Pancreas (tissue), 10 donors: ENCODE measurements at regions not wholly inside any gene's neighbourhood (a gene's known extent, or its start where the extent isn't known, plus 50 kb on each side); places are given as distances from the start of the nearest gene placed in this dataset.

Source experiments
- ATAC-seq, 4 donors: fragments of 200-7000 bp; cut with Tn5 transposase; one replicate each; pipeline versions ENCODE4 v1.8.0 to v1.9.1; 2020; ENCODE audit warnings: mild to moderate bottlenecking in 4 of 4, moderate library complexity in 4 of 4
- DNase-seq, 6 donors: peaks; one replicate each; pipeline ENCODE4 v3.0.0-alpha.2; 2020
- FAIRE-seq: peaks from 2 replicates; lab custom pipeline; 2012; peaks lifted over from hg19 to GRCh38; lab: Jason Lieb, UNC
- H3K27ac ChIP-seq, 4 donors: fragments of 200-600 bp; sonication (generic); 1 replicate in 3 of 4; 2 replicates in 1 of 4; pipeline versions ENCODE4 v1.5.0 to v1.8.0; 2020
- H3K27me3 ChIP-seq, 4 donors: fragments of 200-600 bp; one replicate each; pipeline ENCODE4 v1.8.0; 2021
- H3K36me3 ChIP-seq, 3 donors: fragments of 200-600 bp; sonication (generic) in 1 of 3; one replicate each; pipeline versions ENCODE4 v1.5.0 to v1.8.0; 2020 to 2021
- H3K4me1 ChIP-seq, 3 donors: fragments of 200-600 bp; one replicate each; pipeline ENCODE4 v1.8.0; 2021
- H3K4me3 ChIP-seq, 4 donors: fragments of 200-600 bp; sonication (generic) in 2 of 4; one replicate each; pipeline versions ENCODE4 v1.5.0 to v1.8.0; 2020 to 2021
- H3K9me3 ChIP-seq, 4 donors: fragments of 200-600 bp; one replicate each; pipeline ENCODE4 v1.8.0; 2021
- WGBS, 2 donors: extraction: QIAGEN DNeasy Blood & Tissue Kit; methylation state at CpG; one replicate each; pipeline ENCODE4 v1.1.7; 2013; 5-methylcytosine and 5-hydroxymethylcytosine counted together
- intact Hi-C, 3 donors: fragments of 100-400 bp; cut with DNase I; formaldehyde crosslinking; loops; one replicate each; pipeline versions ENCODE4 v1.11.1 to v1.14.2; 2022
- TF ChIP-seq, protein P1 (sequence below), 4 donors: fragments of 200-600 bp; sonication (generic) in 3 of 4; IDR thresholded peaks; one replicate each; pipeline versions ENCODE4 v1.5.0 to v1.8.0; 2021; ENCODE audit warnings: antibody characterized with exemption in 4 of 4
- donor health status: healthy with polysubstance abuse.
- donor health status: DM: no; HTN: no; CAD: no; lungs with moderate emphysema.
- donor health status: DM: no; HTN: no; CAD: no.
- donor health status: control.
- donor health status: control.
- donor health status: Bipolar disorder and iron deficiency.
- donor health status: DM: yes; HTN: yes; CAD: no.
- donor health status: DM: no; HTN: no; CAD: no.
- donor health status: DM: no; HTN: no; CAD: no.
- donor health status: DM: yes; HTN: yes; CAD: no.

DNA sequence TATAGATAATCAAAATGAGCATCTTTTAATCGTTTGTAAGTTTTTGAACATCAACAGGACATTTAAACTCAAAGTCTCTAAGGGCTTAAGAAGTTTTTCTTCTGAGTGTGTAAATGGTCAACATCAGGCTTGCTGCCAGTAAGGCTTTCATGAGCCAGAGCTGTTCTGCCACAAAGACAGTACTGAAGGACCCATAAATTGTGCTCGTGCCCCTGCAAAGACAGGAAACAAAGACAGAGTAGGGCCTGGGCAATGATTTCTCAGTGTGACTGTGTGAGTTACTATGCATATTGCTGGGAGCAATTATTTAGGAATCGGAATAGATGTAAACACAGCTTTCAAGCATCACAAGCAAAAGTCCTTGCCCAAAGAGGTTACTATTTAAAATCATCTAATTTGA, 300.0 kb downstream of the IDS start:
- ATAC-seq: no peak
- H3K27me3 ChIP-seq: peaks cover 0 to 5% (median 2%) of the 10 kb centered on the region in 4 donors
- no peaks in the 10 kb centered on the region for H3K9me3 ChIP-seq
- no peaks in the 10 kb centered on the region for H3K36me3 ChIP-seq
- no peak overlapping the region for H3K27ac ChIP-seq
- no peak overlapping the region for H3K4me3 ChIP-seq
- intact Hi-C loops: no loop called here
- TF ChIP-seq, protein P1, sequence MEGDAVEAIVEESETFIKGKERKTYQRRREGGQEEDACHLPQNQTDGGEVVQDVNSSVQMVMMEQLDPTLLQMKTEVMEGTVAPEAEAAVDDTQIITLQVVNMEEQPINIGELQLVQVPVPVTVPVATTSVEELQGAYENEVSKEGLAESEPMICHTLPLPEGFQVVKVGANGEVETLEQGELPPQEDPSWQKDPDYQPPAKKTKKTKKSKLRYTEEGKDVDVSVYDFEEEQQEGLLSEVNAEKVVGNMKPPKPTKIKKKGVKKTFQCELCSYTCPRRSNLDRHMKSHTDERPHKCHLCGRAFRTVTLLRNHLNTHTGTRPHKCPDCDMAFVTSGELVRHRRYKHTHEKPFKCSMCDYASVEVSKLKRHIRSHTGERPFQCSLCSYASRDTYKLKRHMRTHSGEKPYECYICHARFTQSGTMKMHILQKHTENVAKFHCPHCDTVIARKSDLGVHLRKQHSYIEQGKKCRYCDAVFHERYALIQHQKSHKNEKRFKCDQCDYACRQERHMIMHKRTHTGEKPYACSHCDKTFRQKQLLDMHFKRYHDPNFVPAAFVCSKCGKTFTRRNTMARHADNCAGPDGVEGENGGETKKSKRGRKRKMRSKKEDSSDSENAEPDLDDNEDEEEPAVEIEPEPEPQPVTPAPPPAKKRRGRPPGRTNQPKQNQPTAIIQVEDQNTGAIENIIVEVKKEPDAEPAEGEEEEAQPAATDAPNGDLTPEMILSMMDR (IDR thresholded peaks at IDR 0.05): no peak
- H3K4me1 ChIP-seq: no peaks in the 10 kb centered on the region
- 31 to 35% methylated on average over 3 of the region's 3 CpGs for WGBS, 2 donors
- no peak for FAIRE-seq
- DNase-seq: no peak

DNA sequence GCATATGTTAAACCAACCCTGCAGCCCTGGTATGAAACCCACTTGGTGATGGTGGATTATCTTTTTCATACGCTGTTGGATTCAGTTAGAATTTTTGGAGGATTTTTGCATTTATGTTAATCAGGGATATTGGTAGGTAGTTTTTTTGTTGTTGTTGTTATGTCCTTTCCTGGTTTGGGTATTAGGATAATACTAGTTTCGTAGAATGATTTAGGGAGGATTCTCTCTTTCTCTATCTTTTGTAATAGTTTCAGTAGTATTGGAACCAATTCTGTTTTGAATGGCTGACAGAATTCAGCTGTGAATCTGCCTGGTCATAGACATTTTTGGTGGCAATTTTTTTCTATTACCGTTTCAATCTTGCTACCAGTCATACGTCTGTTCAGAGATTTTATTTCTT, 305.4 kb downstream of the IDS start:
- no peak for DNase-seq
- intact Hi-C loops: no loop called here
- no peak for ATAC-seq
- Histone ChIP-seq H3K36me3 (no peaks in the 10 kb centered on the region), H3K27ac (no peak overlapping the region), H3K4me1 (no peaks in the 10 kb centered on the region), H3K4me3 (no peak overlapping the region), H3K9me3 (no peaks in the 10 kb centered on the region), H3K27me3 (peaks cover 0 to 5% (median 0%) of the 10 kb centered on the region in 4 donors)
- 66 to 69% methylated on average over 4 of the region's 4 CpGs for WGBS, 2 donors
- no peak for FAIRE-seq
- TF ChIP-seq, protein P1 (IDR thresholded peaks at IDR 0.05): no peak

DNA sequence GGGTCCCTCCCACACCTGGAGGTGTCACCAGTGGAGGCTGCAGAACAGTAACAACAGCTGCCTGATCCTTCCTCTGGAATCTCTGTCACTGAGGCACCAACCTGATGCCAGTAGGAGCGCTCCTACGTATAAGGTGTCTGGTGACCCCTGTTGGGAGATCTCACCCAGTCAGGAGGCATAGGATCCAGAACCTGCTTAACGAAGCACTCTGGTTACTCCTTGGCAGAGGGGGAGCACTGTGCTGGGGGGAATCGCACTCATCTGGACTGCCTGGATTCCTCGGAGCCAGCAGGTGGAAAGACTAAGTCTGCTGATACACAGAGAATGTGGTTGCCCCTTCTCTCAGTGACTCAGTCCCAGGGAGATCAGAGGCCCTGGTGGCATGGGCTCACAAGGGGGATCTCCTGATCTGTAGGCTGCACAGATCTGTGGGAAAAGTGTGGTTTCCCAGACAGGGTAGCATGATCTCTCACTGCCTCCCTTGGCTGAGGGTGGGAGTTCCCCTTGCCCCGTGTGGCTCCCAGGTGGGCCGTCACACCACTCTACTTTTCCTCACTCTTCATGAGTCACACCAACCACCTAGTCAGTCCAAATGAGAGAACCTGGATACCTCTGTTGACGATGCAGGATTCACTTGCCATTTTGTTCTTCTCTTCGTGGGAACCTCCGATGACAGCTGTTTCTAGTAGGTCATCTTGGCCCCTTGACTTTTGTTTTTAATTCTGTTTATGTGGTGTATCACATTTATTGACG, 305.9 kb downstream of the IDS start:
- no peak for ATAC-seq
- H3K27me3 ChIP-seq: peaks cover 0 to 5% (median 0%) of the 10 kb centered on the region in 4 donors
- TF ChIP-seq, protein P1 (IDR thresholded peaks at IDR 0.05): no peak
- DNase-seq: no peak
- no peak overlapping the region for H3K4me3 ChIP-seq
- intact Hi-C loops: no loop called here
- H3K36me3 ChIP-seq: no peaks in the 10 kb centered on the region
- no peak overlapping the region for H3K27ac ChIP-seq
- FAIRE-seq: no peak
- 68 to 72% methylated on average over 11 of the region's 11 CpGs for WGBS, 2 donors
- H3K4me1 ChIP-seq: no peaks in the 10 kb centered on the region
- no peaks in the 10 kb centered on the region for H3K9me3 ChIP-seq

DNA sequence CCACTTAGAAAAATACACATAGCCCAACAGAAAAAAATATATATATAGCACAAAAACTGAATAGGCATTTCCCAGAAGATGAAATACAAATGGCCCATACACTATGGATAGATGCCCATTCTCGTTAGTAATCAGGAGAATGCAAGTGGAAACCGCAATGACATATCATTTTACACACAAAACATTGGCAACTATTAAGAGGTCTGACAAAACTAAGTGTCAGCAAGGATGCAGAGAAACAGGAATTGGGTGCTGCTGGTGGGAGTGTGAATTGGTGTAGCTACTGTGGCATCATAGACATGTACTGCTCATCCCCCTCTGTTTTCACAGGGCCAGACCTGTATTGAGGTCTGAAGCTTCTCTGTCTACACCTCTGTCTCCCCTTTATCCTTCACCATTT, 320.0 kb downstream of the IDS start:
- TF ChIP-seq, protein P1 (IDR thresholded peaks at IDR 0.05): no peak
- DNase-seq: no peak
- ATAC-seq: no peak
- no peaks in the 10 kb centered on the region for H3K36me3 ChIP-seq
- H3K9me3 ChIP-seq: no peaks in the 10 kb centered on the region
- WGBS, 2 donors: 40 to 48% methylated on average over 2 of the region's 2 CpGs
- H3K27me3 ChIP-seq: peaks cover 0 to 5% (median 0%) of the 10 kb centered on the region in 4 donors
- H3K27ac ChIP-seq: no peak overlapping the region
- FAIRE-seq: no peak
- intact Hi-C loops: no loop called here
- no peaks in the 10 kb centered on the region for H3K4me1 ChIP-seq
- H3K4me3 ChIP-seq: no peak overlapping the region

DNA sequence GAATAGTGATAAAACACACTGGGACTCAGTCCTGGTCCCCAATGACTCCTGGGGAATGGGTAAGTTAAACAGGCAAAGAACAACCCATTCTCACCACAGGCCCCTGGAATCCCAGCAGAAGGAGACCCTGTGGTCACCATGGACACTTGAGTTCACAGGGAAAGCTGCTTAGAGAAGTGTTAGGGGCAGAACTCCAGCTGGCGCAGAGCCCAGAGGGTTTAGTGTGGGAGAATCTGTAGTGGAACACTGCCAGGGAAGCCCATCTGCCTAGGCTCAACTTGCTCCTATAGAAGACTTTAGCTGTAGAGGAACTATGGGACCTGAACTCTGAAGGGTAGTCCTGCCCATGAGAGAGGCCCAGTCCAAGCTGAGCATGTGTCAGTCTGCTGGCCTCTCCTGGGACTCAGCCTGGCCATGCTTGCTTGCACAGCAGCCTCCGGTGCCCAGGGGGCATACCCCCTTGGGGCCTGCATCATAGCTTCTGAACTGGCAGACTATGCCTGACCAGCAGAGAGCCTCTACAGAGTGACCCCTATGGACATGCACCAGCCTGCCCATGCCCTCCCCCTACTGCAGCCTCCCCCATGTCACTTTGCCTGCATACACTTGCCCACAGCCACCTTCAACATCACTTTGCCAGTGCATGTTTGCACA, 343.5 kb downstream of the IDS start:
- peaks cover 0 to 7% (median 1%) of the 10 kb centered on the region in 4 donors for H3K27me3 ChIP-seq
- H3K36me3 ChIP-seq: no peaks in the 10 kb centered on the region
- H3K4me1 ChIP-seq: no peaks in the 10 kb centered on the region
- WGBS, 2 donors: 55 to 69% methylated on average over 2 of the region's 2 CpGs
- FAIRE-seq (no peak), ATAC-seq (no peak), DNase-seq (peak in 1 of 6 donors; percentile 39)
- no peak overlapping the region for H3K27ac ChIP-seq
- TF ChIP-seq, protein P1 (IDR thresholded peaks at IDR 0.05): no peak
- intact Hi-C loops: no loop called here
- H3K9me3 ChIP-seq: no peaks in the 10 kb centered on the region
- no peak overlapping the region for H3K4me3 ChIP-seq
